Stomach (tissue), 4 donors: ENCODE measurements at regions not wholly inside any gene's neighbourhood (a gene's known extent, or its start where the extent isn't known, plus 50 kb on each side); places are given as distances from the start of the nearest gene placed in this dataset.

Experiments
- POLR2A ChIP-seq, 4 donors: fragments of 450-650 bp; IDR thresholded peaks; one replicate each; pipeline ENCODE4 v1.6.1; 2016; ENCODE audit warnings: antibody characterized with exemption in 4 of 4, control low read depth in 2 of 4, mild to moderate bottlenecking in 1 of 4, moderate library complexity in 1 of 4
- POLR2AphosphoS5 ChIP-seq, 3 donors: sonication (generic); formaldehyde crosslinking; IDR thresholded peaks; one replicate each; pipeline ENCODE4 v1.6.1; 2016; ENCODE audit warnings: antibody characterized with exemption in 3 of 3
- TF ChIP-seq, protein P1 (sequence below), 7 experiments: fragments of 450-650 bp in 4 of 7; fragments of 200-600 bp in 3 of 7; sonication (generic) in 3 of 7; IDR thresholded peaks; one replicate each; pipeline ENCODE4 v1.5.1; 2016 to 2019; ENCODE audit warnings: antibody characterized with exemption in 7 of 7, control low read depth in 2 of 7, mild to moderate bottlenecking in 1 of 7

DNA sequence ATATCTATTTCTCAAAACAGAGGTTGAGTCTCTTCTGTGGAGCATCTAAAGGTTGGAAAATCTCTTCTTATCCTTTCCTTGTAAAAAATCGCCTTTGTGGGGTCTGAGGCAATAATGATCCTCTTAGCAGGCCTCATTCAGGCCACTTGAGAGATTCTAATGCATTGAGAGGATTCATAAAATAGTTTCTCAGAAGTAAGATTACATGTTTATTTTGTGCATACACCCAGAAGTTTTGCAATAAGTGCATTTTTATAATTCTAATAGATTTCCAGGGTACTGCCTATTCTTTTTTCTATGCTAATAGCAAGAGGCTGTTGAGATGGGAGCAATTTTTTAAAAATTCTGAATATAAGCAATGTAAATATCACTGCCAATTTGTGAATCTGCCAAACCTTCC lies 342.2 kb upstream of the KLF12 start:
- TF ChIP-seq POLR2A (IDR thresholded peaks at IDR 0.05), result no peak
- TF ChIP-seq, protein P1, sequence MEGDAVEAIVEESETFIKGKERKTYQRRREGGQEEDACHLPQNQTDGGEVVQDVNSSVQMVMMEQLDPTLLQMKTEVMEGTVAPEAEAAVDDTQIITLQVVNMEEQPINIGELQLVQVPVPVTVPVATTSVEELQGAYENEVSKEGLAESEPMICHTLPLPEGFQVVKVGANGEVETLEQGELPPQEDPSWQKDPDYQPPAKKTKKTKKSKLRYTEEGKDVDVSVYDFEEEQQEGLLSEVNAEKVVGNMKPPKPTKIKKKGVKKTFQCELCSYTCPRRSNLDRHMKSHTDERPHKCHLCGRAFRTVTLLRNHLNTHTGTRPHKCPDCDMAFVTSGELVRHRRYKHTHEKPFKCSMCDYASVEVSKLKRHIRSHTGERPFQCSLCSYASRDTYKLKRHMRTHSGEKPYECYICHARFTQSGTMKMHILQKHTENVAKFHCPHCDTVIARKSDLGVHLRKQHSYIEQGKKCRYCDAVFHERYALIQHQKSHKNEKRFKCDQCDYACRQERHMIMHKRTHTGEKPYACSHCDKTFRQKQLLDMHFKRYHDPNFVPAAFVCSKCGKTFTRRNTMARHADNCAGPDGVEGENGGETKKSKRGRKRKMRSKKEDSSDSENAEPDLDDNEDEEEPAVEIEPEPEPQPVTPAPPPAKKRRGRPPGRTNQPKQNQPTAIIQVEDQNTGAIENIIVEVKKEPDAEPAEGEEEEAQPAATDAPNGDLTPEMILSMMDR (IDR thresholded peaks at IDR 0.05), result no peak
- no peak for TF ChIP-seq POLR2AphosphoS5 (IDR thresholded peaks at IDR 0.05)
